Vagina (tissue), 2 donors: ENCODE measurements at regions not wholly inside any gene's neighbourhood (a gene's known extent, or its start where the extent isn't known, plus 50 kb on each side); places are given as distances from the start of the nearest gene placed in this dataset.

ENCODE experiments used
- POLR2A ChIP-seq, 2 donors: fragments of 450-650 bp; IDR thresholded peaks; one replicate each; pipeline ENCODE4 v1.6.1; 2017; ENCODE audit warnings: antibody characterized with exemption in 2 of 2, mild to moderate bottlenecking in 2 of 2, moderate library complexity in 2 of 2
- TF ChIP-seq, protein P1 (sequence below), 3 experiments: fragments of 450-650 bp in 2 of 3; fragments of 200-600 bp in 1 of 3; sonication (generic) in 1 of 3; IDR thresholded peaks; one replicate each; pipeline ENCODE4 v1.5.1; 2017 to 2019; ENCODE audit warnings: antibody characterized with exemption in 3 of 3, mild to moderate bottlenecking in 2 of 3, moderate library complexity in 2 of 3

DNA sequence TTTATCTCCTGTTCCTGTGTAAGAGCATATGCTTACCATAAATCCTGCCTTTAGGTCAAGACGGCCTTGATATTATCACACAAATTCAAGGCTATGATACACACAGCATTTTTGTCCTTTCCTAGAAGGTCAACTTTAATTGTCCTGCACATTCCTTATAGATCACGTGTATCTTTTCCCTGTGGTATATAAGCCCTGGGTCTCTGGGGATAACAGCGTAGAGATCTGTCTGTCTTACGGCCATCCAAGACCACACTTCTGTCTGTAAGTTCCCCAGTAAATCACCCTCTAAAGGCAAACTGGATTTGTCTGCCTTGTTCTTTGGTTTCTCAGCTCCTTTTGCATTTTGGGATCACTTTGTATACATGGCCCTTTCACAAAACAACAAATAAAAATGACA lies 69.5 kb upstream of the TCL1B start:
- no peak for TF ChIP-seq POLR2A (IDR thresholded peaks at IDR 0.05)
- TF ChIP-seq, protein P1, sequence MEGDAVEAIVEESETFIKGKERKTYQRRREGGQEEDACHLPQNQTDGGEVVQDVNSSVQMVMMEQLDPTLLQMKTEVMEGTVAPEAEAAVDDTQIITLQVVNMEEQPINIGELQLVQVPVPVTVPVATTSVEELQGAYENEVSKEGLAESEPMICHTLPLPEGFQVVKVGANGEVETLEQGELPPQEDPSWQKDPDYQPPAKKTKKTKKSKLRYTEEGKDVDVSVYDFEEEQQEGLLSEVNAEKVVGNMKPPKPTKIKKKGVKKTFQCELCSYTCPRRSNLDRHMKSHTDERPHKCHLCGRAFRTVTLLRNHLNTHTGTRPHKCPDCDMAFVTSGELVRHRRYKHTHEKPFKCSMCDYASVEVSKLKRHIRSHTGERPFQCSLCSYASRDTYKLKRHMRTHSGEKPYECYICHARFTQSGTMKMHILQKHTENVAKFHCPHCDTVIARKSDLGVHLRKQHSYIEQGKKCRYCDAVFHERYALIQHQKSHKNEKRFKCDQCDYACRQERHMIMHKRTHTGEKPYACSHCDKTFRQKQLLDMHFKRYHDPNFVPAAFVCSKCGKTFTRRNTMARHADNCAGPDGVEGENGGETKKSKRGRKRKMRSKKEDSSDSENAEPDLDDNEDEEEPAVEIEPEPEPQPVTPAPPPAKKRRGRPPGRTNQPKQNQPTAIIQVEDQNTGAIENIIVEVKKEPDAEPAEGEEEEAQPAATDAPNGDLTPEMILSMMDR (IDR thresholded peaks at IDR 0.05), result no peak
